ENCODE measurements at regions not wholly inside any gene's neighbourhood (a gene's known extent, or its start where the extent isn't known, plus 50 kb on each side); places are given as distances from the start of the nearest gene placed in this dataset.

DNA sequence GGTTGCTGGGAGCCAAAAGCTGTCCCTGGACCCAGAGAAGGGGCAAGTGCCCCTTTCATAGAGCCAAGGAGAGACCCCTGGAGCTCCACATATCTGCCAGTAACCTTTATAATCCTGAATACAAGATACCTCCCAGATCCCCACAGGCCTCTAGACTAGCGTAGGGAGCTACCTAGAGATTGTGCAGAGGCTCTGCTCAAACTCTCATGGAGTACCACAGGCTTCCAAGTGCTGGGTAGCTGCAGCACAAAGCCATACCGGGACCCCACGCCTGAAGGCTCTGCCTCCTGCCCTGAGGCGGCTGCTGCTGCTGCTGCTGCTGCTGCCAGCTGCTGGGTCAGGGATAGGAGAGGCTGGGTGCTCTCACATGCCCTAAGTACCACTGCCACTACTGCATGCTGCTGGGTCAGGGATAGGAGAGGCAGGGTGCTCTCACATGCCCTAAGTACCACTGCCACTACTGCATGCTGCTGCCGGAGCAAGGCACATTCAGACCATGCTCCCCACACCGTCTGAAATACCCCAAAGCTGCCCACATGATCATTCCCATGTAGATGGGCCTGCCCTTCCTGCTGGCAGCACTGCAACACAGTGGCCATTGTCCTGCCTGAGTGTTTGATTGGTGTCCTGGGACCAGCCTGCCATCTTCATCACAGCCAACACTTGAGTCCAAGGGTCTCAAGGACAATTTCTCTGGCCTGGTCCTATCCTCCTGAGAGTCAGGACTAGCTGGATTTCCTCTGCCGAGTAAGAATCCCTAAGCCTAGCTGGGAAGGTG is 1434.3 kb upstream of the ADGRB3 start:
- TF ChIP-seq, protein P1, sequence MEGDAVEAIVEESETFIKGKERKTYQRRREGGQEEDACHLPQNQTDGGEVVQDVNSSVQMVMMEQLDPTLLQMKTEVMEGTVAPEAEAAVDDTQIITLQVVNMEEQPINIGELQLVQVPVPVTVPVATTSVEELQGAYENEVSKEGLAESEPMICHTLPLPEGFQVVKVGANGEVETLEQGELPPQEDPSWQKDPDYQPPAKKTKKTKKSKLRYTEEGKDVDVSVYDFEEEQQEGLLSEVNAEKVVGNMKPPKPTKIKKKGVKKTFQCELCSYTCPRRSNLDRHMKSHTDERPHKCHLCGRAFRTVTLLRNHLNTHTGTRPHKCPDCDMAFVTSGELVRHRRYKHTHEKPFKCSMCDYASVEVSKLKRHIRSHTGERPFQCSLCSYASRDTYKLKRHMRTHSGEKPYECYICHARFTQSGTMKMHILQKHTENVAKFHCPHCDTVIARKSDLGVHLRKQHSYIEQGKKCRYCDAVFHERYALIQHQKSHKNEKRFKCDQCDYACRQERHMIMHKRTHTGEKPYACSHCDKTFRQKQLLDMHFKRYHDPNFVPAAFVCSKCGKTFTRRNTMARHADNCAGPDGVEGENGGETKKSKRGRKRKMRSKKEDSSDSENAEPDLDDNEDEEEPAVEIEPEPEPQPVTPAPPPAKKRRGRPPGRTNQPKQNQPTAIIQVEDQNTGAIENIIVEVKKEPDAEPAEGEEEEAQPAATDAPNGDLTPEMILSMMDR (IDR thresholded peaks at IDR 0.05), result no peak
- no peak for TF ChIP-seq ZFX (IDR thresholded peaks at IDR 0.05; ENCODE audit: borderline replicate concordance)
